ENCODE measurements at regions not wholly inside any gene's neighbourhood (a gene's known extent, or its start where the extent isn't known, plus 50 kb on each side); places are given as distances from the start of the nearest gene placed in this dataset.

GRCh38 chr10:53025172-53025711 is 252.7 kb upstream of the MBL2 start:
- H3K4me1 ChIP-seq (ENCODE audit: insufficient read depth) = no peaks in the 10 kb centered on the region
- no peak for DNase-seq
- H3K27me3 ChIP-seq = no peaks in the 10 kb centered on the region
- no peak overlapping the region for H3K27ac ChIP-seq
- no peaks in the 10 kb centered on the region for H3K36me3 ChIP-seq
- no peaks in the 10 kb centered on the region for H3K9me3 ChIP-seq
- 1% methylated on average over 9 of the region's 9 CpGs for WGBS, 3 donors
- TF ChIP-seq POLR2A (IDR thresholded peaks at IDR 0.05) (no peak), EP300 (IDR thresholded peaks at IDR 0.05) (no peak), CTCF (IDR thresholded peaks at IDR 0.05) (no peak)
- intact Hi-C loops (cut with DNase I) = no loop called here
- no peak overlapping the region for H3K4me3 ChIP-seq

DNA sequence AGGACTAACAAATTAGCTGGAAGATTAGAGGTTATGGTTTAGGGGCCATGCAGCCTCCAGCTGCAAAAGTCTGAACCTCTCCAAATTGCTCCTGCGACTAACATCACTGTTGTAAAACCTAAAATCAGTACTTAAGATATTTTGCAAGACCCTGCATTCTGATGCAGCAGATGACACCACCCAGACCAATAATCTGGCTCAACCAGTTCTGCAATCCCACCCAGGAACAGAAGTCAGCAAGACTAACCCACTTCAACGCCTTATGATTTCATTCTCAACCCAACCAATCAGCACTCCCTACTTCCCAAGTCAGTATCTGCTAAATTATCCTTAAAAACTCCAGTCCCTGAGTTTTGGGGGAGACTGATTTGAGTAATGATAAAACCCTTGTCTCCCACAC is 250.8 kb upstream of the MBL2 start:
- WGBS, 3 donors = 81 to 86% (median 84%) methylated on average over 2 of the region's 2 CpGs
- DNase-seq = no peak
- no peak overlapping the region for H3K4me3 ChIP-seq
- H3K27me3 ChIP-seq = no peaks in the 10 kb centered on the region
- H3K4me1 ChIP-seq (ENCODE audit: insufficient read depth) = no peaks in the 10 kb centered on the region
- no peak overlapping the region for H3K27ac ChIP-seq
- TF ChIP-seq POLR2A (IDR thresholded peaks at IDR 0.05) = no peak
- TF ChIP-seq CTCF (IDR thresholded peaks at IDR 0.05) = no peak
- TF ChIP-seq EP300 (IDR thresholded peaks at IDR 0.05) = no peak
- intact Hi-C loops (cut with DNase I) = no loop called here
- H3K9me3 ChIP-seq = no peaks in the 10 kb centered on the region
- no peaks in the 10 kb centered on the region for H3K36me3 ChIP-seq

DNA sequence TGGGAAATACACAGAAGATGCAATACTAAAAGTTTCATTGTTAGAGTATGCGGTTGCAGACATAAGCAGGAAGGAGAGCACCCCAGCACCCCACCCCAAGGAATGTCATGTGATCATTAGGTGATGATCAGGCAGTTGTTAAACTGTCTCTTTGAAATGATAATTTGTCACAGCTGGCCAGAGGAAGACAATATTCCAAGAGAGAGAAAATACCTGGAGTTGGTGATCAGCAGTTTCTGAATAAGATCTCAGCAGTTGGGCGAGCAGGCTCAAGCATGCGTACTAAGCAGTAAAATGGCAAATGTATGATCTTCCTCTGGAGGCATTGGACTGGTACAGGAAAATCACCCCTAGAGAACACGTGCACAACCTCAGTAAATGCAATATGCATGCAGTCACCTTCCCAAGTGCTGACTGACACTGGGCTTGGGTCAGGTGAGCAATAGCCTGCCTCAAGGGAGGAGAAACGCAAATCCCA is 250.1 kb upstream of the MBL2 start:
- 86 to 96% (median 93%) methylated on average over 5 of the region's 5 CpGs for WGBS, 3 donors
- H3K9me3 ChIP-seq = no peaks in the 10 kb centered on the region
- no peak for DNase-seq
- H3K4me1 ChIP-seq (ENCODE audit: insufficient read depth) = no peaks in the 10 kb centered on the region
- H3K27me3 ChIP-seq = no peaks in the 10 kb centered on the region
- TF ChIP-seq EP300 (IDR thresholded peaks at IDR 0.05) (no peak), POLR2A (IDR thresholded peaks at IDR 0.05) (no peak), CTCF (IDR thresholded peaks at IDR 0.05) (no peak)
- intact Hi-C loops (cut with DNase I) = no loop called here
- no peaks in the 10 kb centered on the region for H3K36me3 ChIP-seq
- no peak overlapping the region for H3K27ac ChIP-seq
- H3K4me3 ChIP-seq = no peak overlapping the region

GRCh38 chr10:53013201-53013810 is 240.7 kb upstream of the MBL2 start:
- no peak for TF ChIP-seq EP300 (IDR thresholded peaks at IDR 0.05)
- WGBS, 3 donors = 28 to 35% (median 32%) methylated on average over 3 of the region's 3 CpGs
- intact Hi-C loops (cut with DNase I) = no loop called here

More at GRCh38 chr10:53013201-53013810, 240.7 kb upstream of the MBL2 start:
- Histone ChIP-seq H3K36me3 (no peaks in the 10 kb centered on the region), H3K4me3 (no peak overlapping the region), H3K4me1 (ENCODE audit: insufficient read depth) (no peaks in the 10 kb centered on the region), H3K27me3 (no peaks in the 10 kb centered on the region), H3K27ac (no peak overlapping the region), H3K9me3 (no peaks in the 10 kb centered on the region)
- DNase-seq = no peak
